CD4-positive, alpha-beta T cell (primary cell): ENCODE measurements at regions not wholly inside any gene's neighbourhood (a gene's known extent, or its start where the extent isn't known, plus 50 kb on each side); places are given as distances from the start of the nearest gene placed in this dataset.

Source experiments
- ATAC-seq: fragments of 200-7000 bp; cut with Tn5 transposase; one replicate; pipeline ENCODE4 v1.10.0; 2022; ENCODE audit warnings: mild to moderate bottlenecking; ENCODE audit not compliant: poor library complexity
- CTCF ChIA-PET: fragments of 350-600 bp; sonication (Branson Sonifier 250); formaldehyde crosslinking; loops from one replicate; lab custom pipeline; 2021; ENCODE audit warnings: antibody characterized with exemption, inconsistent platforms; lab: Charles Lee
- POLR2A ChIA-PET: fragments of 350-600 bp; sonication (Branson Sonifier 250); formaldehyde crosslinking; loops from one replicate; lab custom pipeline; 2021; ENCODE audit warnings: antibody characterized with exemption, inconsistent platforms; lab: Charles Lee
- DNase-seq, 14 experiments: peaks; one replicate each; pipeline ENCODE4 v3.0.0-alpha.2; 2013 to 2020; ENCODE audit warnings: mixed read lengths in 2 of 14
- H3K27ac ChIP-seq, 2 donors: one replicate each; pipeline versions ENCODE4 v1.5.1 to v1.7.0; 2013; ENCODE audit warnings: low read length in 2 of 2, low read depth in 1 of 2, mild to moderate bottlenecking in 1 of 2
- H3K27me3 ChIP-seq, 2 experiments: 1 replicate in 1 of 2; 2 replicates in 1 of 2; pipeline versions ENCODE4 v1.6.1 to v1.7.0; 2013; ENCODE audit warnings: low read length in 2 of 2, control low read depth in 1 of 2, mild to moderate bottlenecking in 1 of 2, moderate library complexity in 1 of 2; ENCODE audit not compliant: insufficient read depth in 2 of 2, control insufficient read depth in 1 of 2
- H3K36me3 ChIP-seq: one replicate; pipeline ENCODE4 v1.6.1; 2013; ENCODE audit warnings: low read length, control low read depth; ENCODE audit not compliant: insufficient read depth
- H3K4me1 ChIP-seq: one replicate; pipeline ENCODE4 v1.6.1; 2013; ENCODE audit warnings: low read length, control low read depth; ENCODE audit not compliant: insufficient read depth
- H3K4me3 ChIP-seq: one replicate; pipeline ENCODE4 v1.5.1; 2013; ENCODE audit warnings: mild to moderate bottlenecking, low read length, moderate library complexity
- H3K9me3 ChIP-seq, 2 experiments: 1 replicate in 1 of 2; 2 replicates in 1 of 2; pipeline versions ENCODE4 v1.6.1 to v1.7.0; 2013; ENCODE audit warnings: low read length in 2 of 2, mild to moderate bottlenecking in 2 of 2, control low read depth in 1 of 2, moderate library complexity in 1 of 2; ENCODE audit not compliant: control insufficient read depth in 1 of 2, insufficient read depth in 1 of 2
- H3K27ac Mint-ChIP-seq: one replicate; pipeline ENCODE4 v1.8.0; 2020; ENCODE audit warnings: mixed read lengths
- H3K27me3 Mint-ChIP-seq: one replicate; pipeline ENCODE4 v1.8.0; 2021; ENCODE audit warnings: mixed read lengths
- H3K36me3 Mint-ChIP-seq: one replicate; pipeline ENCODE4 v1.8.0; 2021; ENCODE audit warnings: low read depth, mixed read lengths
- H3K4me1 Mint-ChIP-seq: one replicate; pipeline ENCODE4 v1.8.0; 2021; ENCODE audit warnings: low read depth, mixed read lengths
- H3K4me3 Mint-ChIP-seq: one replicate; pipeline ENCODE4 v1.8.0; 2020; ENCODE audit warnings: mild to moderate bottlenecking, mixed read lengths
- H3K9me3 Mint-ChIP-seq: one replicate; pipeline ENCODE4 v1.8.0; 2020; ENCODE audit warnings: mixed read lengths
- CTCF ChIP-seq: fragments of 200-600 bp; IDR thresholded peaks from one replicate; pipeline ENCODE4 v1.8.0; 2022; ENCODE audit warnings: antibody characterized with exemption, mild to moderate bottlenecking
- intact Hi-C, 2 experiments: fragments of 100-400 bp; cut with DNase I in 1 of 2; cut with micrococcal nuclease in 1 of 2; formaldehyde crosslinking; loops; one replicate each; pipeline versions ENCODE4 v1.15.1 to v1.9.0; 2023 to 2025; cut with DNase I, micrococcal nuclease

DNA sequence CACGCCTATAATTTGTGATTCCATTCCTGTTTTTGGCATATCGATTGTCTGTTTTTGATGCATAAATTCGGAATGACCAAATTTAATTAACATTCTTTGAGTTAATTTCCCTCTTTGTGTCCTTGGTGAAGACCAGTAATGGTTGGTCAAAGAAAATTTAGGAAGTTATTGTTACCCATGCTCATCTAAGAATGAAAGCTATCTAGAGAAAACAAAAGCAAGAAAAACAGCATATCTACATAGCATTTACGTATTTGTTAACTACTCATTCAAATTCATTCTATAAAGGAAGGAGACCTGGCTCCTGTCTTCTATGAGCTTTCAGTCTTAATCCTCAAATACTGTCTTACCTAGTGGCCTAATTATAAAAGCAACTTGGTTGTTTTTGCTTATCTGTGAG lies 59.2 kb upstream of the CHST9 start:
- Histone ChIP-seq H3K27ac (no peak overlapping the region), H3K36me3 (no peaks in the 10 kb centered on the region), H3K4me1 (no peaks in the 10 kb centered on the region), H3K27me3 (no peaks in the 10 kb centered on the region), H3K9me3 (peaks cover 0 to 3% of the 10 kb centered on the region in 2 experiments), H3K4me3 (no peak overlapping the region)
- CTCF ChIA-PET: no interaction called here
- Mint-ChIP-seq H3K27ac (no peak overlapping the region), H3K36me3 (no peaks in the 10 kb centered on the region), H3K4me1 (no peaks in the 10 kb centered on the region), H3K4me3 (no peak overlapping the region), H3K9me3 (peaks cover 13% of the 10 kb centered on the region), H3K27me3 (no peaks in the 10 kb centered on the region)
- ATAC-seq (no peak), DNase-seq (no peak)
- POLR2A ChIA-PET: no interaction called here
- TF ChIP-seq CTCF: no peak
- intact Hi-C loops: no loop called here

GRCh38 chr18:27242392-27243047 lies 57.4 kb upstream of the CHST9 start:
- no peaks in the 10 kb centered on the region for H3K36me3 Mint-ChIP-seq
- CTCF ChIA-PET: no interaction called here

GRCh38 chr18:27240383-27240782 lies 55.3 kb upstream of the CHST9 start:
- Histone ChIP-seq H3K9me3 (no peaks in the 10 kb centered on the region), H3K27ac (no peak overlapping the region), H3K27me3 (no peaks in the 10 kb centered on the region), H3K4me3 (no peak overlapping the region), H3K36me3 (no peaks in the 10 kb centered on the region), H3K4me1 (no peaks in the 10 kb centered on the region)
- intact Hi-C loops: no loop called here
- CTCF ChIA-PET: no interaction called here
- H3K27me3 Mint-ChIP-seq: no peaks in the 10 kb centered on the region
- TF ChIP-seq CTCF: no peak
- peaks cover 3% of the 10 kb centered on the region for H3K9me3 Mint-ChIP-seq
- H3K36me3 Mint-ChIP-seq: no peaks in the 10 kb centered on the region
- H3K27ac Mint-ChIP-seq: no peak overlapping the region
- POLR2A ChIA-PET: no interaction called here
- H3K4me1 Mint-ChIP-seq: no peaks in the 10 kb centered on the region
- H3K4me3 Mint-ChIP-seq: no peak overlapping the region
- ATAC-seq (no peak), DNase-seq (no peak)

More at GRCh38 chr18:27242392-27243047, 57.4 kb upstream of the CHST9 start:
- no peaks in the 10 kb centered on the region for H3K27me3 Mint-ChIP-seq
- Histone ChIP-seq H3K27ac (no peak overlapping the region), H3K4me1 (no peaks in the 10 kb centered on the region), H3K9me3 (peaks cover 0 to 3% of the 10 kb centered on the region in 2 experiments), H3K27me3 (no peaks in the 10 kb centered on the region), H3K4me3 (no peak overlapping the region), H3K36me3 (no peaks in the 10 kb centered on the region)
- H3K27ac Mint-ChIP-seq: no peak overlapping the region
- no peaks in the 10 kb centered on the region for H3K4me1 Mint-ChIP-seq
- intact Hi-C loops: no loop called here
- TF ChIP-seq CTCF: no peak
- POLR2A ChIA-PET: no interaction called here
- ATAC-seq (no peak), DNase-seq (no peak)
- peaks cover 7% of the 10 kb centered on the region for H3K9me3 Mint-ChIP-seq
- no peak overlapping the region for H3K4me3 Mint-ChIP-seq
